HG02623 (cell line): ENCODE measurements at regions not wholly inside any gene's neighbourhood (a gene's known extent, or its start where the extent isn't known, plus 50 kb on each side); places are given as distances from the start of the nearest gene placed in this dataset.
"Not testable (repeated sequence)": the region's sequence is repeated elsewhere in the genome, so short reads cannot be mapped to it uniquely, and the experiment has no call there.

Source experiments
- ATAC-seq: cut with Tn5 transposase; IDR thresholded peaks from one replicate; pipeline ENCODE4 v1.9.1; 2021; ENCODE audit warnings: moderate library complexity; ENCODE audit not compliant: unreplicated experiment

DNA sequence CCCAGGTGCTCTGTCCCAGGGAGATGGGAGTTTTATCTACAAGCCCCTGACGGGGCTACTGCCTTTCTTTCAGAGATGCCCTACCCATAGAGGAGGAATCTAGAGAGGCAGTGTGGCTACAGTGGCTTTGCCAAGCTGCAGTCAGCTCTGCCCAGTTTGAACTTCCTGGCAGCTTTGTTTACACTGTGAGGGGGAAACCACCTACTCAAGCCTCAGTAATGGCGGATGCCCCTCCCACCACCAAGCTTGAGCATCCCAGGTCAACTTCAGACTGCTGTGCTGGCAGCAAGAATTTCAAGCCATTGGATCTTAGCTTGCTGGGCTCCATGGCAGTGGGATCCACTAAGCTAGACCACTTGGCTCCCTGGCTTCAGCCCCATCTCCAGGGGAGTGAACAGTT, 53.1 kb upstream of the TMEM252 start:
- not testable (repeated sequence) for ATAC-seq

GRCh38 chr9:68595868-68596267, 55.2 kb upstream of the TMEM252 start:
- no peak for ATAC-seq

GRCh38 chr9:68597362-68597997, 56.8 kb upstream of the TMEM252 start:
- ATAC-seq = no peak

DNA sequence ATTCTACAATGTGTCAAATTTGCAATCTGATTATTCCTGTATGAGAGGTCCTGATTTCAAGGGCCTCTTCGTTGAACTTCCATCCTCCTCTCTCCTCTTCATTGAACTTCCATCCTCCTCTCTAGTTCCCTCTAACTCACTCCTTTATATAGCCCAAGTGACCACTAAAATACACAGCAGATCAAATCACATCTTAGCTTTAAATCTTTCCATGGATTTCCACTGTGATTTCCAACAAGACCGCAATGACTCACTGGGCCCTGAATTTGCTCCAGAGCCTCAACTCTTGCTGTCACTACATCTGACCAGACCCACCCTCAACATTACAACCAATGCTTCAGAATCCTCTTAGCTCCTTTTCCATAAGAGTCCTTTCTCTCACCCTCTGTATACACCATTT, 59.1 kb upstream of the TMEM252 start:
- no peak for ATAC-seq

DNA sequence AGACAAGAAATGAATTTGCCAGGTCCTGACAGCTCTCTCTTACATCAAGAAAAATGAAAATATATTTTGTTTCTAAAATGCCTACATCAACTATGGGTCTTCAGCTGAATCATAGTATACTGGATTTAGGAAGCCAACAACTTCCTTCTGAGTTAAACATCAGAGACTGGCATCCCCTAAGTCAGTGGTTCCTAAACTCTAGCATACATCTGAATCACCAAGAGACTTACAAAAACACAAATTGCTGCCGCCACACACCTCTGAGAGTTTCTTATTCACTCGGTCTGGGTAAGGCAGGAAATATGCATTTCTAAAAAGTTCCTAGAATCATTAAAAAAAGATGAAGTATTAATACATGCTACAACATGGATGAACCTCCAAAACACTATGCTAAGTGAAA, 60.4 kb upstream of the TMEM252 start:
- no peak for ATAC-seq

DNA sequence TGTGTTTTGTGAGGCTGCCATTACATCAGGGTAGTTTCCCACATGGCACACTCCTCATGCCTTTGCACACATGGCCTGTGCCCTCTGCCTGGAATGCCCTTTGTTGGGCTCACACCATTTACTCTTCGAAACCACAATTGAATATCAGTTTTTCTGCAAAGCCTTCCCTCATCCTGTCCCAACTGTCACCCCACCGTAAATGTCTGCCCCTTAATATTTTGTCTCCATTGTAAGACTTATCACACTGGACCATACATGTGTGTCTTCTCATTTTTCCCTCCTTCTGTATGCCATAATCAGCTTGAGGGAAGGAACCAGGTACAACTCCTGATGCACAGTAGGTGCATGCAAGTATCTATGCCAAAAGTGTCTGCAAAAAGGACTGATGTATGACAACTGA, 62.7 kb upstream of the TMEM252 start:
- ATAC-seq = no peak

DNA sequence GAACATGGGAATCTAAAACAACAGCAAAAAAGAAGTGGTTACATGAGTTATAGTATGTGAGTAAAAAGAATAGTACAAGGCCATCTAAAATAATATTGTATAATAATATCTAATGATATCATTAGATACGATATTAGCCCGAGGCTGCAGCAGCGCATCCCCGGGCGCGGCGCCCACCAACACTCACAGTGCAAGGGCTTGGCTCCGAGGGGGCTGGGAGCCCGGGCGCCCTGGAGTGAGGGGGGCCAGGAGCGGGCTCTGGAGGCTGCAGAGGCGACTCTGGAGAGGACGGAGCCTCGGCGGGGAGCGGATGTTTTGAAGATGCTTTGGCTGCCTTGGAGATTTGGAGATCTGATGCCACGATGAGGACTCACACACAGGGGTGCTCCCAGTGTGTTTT, 68.1 kb upstream of the TMEM252 start:
- ATAC-seq = no peak

DNA sequence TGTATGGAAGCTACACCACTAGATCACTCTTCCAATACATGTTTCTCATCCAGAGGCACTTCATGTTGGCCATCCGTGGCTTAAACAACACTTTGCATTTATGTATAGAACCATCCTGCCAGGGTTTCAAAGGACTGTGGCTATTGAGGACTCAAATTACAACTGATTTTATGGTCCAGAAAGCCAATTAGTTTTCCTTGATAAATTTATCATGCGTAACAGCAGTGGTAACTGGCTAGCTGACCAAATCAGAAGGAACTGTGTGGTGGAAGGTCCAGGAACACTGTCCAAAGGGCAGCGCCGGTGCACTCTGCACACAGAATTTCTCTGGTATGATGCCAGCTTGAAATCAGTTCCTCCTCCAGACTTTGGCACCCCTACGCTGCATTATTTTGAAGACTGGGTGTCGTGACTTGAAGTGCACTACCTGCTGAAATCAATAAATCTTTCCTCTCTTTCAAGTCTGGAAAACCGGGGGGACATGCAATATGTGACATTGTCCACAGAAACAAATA, 69.3 kb upstream of the TMEM252 start:
- no peak for ATAC-seq

GRCh38 chr9:68614121-68614520, 73.4 kb upstream of the TMEM252 start:
- ATAC-seq = no peak

DNA sequence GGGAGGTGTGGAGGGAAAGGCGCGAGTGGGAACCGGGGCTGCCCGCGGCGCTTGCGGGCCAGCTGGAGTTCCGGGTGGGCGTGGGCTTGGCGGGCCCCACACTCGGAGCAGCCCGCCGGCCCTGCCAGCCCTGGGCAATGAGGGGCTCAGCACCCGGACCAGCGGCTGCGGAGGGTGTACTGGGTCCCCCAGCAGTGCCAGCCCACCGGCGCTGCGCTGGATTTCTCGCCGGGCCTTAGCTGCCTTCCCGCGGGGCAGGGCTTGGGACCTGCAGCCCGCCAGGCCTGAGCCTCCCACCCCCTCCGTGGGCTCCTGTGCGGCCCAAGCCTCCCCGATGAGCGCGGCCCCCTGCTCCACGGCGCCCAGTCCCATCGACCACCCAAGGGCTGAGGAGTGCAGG, 76.3 kb upstream of the TMEM252 start:
- not testable (repeated sequence) for ATAC-seq

- no peak for ATAC-seq
These were observed 78.4 kb upstream of the TMEM252 start for GRCh38 chr9:68619072-68619471.

DNA sequence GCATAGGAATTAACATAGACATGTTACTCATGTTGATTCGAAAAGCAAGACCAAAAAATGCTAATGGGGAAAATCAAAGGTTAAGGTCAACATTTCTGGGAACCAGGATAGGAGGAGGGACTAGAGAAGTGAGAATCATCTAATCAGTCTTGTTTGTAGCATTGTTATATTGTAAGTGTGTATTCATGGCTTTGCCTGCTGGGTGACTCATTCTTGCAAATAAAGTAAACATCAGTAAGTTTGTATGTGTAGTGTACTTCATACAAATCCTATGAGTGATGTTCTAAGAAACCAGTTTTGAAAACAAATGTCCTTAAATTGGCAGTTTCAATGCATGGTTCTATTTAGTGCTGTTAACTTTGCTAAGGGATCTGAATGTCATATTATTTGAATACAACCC, 79.0 kb upstream of the TMEM252 start:
- ATAC-seq = no peak

GRCh38 chr9:68625559-68625958, 79.5 kb upstream of the PIP5K1B start:
- ATAC-seq = no peak

- no peak for ATAC-seq
These were observed 78.5 kb upstream of the PIP5K1B start for GRCh38 chr9:68626526-68626925.

DNA sequence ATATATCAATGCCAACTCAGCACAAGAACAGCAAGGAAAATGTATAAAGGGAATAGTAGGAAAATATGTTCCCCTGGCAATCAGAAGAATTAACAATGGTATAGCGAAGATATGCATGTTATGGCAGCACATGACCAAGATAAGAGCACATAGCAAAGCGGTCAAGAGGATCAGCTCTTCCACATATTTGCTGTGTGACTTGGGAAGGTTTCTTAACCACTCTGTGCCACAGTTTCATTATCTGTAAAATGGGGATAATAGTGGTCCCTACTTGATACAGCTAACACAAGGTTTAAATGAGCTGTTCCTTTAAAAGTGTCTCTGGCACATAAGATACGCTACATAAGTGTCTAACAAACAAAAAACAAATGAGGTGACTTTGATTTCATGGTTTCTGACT, 77.9 kb upstream of the PIP5K1B start:
- no peak for ATAC-seq

- ATAC-seq = no peak
These were observed 77.4 kb upstream of the PIP5K1B start for GRCh38 chr9:68627594-68627993.

DNA sequence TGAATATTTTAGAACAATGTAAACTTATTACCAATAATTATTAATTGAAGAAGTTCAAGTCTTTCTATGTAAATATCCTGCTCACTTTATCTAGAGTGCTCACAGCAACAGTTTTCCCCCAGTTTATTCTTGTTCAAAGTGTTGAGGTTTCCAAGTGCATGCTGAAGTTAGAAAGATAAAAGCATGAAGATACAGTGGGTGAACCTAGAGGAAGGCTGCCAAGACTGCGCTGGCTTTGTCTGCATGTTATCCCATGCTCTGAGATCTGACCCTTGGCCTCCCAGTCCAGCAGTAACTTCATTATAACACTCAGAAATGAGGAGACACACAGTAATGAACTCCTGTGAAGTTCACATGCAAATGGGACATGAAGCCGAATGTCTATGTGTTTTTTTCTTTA, 76.0 kb upstream of the PIP5K1B start:
- ATAC-seq = no peak

- no peak for ATAC-seq
These were observed 73.2 kb upstream of the PIP5K1B start for GRCh38 chr9:68631811-68632210.

DNA sequence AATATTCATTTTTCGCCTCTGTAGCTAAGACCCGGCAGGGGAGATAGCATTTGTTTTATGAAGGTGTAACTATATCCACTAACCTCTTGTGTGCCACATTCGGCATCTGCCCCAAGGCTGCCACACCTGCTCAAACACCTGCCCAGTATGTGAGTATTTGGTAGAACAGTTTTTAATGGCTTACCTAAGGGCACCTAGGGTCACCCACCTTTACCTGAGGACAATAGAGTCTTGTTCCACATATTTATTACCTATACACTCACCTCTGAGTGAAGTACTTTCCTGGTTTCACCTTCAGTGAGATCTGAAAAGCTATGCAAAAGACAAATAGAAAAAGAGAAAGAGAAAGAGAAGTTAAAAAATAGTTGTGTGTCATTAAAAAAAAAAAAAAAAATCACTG, 68.0 kb upstream of the PIP5K1B start:
- ATAC-seq = no peak

DNA sequence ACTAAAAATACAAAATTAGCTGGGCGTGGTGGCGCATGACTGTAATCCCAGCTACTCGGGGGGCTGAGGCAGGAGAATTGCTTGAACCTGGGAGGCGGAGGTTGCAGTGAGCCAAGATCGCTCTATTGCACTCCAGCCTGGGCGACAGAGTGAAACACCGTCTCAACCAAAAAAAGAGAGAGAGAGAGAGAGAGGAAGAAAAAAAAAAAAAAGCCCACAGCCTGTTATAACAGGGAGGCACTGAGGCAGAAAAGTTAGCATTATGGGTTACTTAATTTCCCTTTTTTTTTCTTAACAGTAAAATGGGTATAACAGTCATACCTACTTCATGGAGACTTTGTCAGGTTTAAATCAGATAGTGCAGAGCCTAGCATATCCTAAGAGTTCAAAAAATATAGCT, 65.8 kb upstream of the PIP5K1B start:
- not testable (repeated sequence) for ATAC-seq

- no peak for ATAC-seq
These were observed 64.5 kb upstream of the PIP5K1B start for GRCh38 chr9:68640421-68641089.

GRCh38 chr9:68643901-68644809, 60.9 kb upstream of the PIP5K1B start:
- ATAC-seq = peak; percentile 53
